ENCODE measurements at regions not wholly inside any gene's neighbourhood (a gene's known extent, or its start where the extent isn't known, plus 50 kb on each side); places are given as distances from the start of the nearest gene placed in this dataset.
A peak's percentile ranks its signal among the peaks of the same experiment; 100 is the strongest.

DNA sequence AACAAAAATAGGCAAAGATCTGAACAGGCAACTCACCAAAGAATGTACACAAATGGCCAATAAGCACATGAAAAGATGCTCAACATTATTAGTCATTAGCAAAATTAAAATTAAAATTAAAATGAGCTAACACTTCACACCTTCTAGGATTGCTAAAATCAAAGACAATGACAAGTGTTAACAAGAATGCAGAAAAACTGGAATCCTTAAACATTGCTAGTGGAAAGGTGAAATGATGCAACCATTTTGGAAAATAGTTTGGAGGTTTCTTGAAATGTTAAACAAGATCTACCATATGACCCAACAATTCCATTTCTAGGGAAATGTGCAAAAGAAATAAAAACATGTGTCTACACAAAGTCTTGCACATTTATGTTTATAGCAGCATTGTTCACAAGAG, 75.5 kb upstream of the DST start:
- no peaks in the 10 kb centered on the region for H3K36me3 ChIP-seq (ENCODE audit: control insufficient read depth, insufficient read depth, low read length)
- H3K4me1 ChIP-seq (ENCODE audit: control insufficient read depth, insufficient read depth, low read length, poor library complexity, severe bottlenecking) = peaks cover 34% of the 10 kb centered on the region
- H3K4me3 ChIP-seq (ENCODE audit: extremely low read depth, insufficient read depth, low read length, poor library complexity, severe bottlenecking) = no peak overlapping the region
- H3K27ac ChIP-seq (ENCODE audit: low read depth, low read length, severe bottlenecking) = no peak overlapping the region
- H3K9me3 ChIP-seq (ENCODE audit: control insufficient read depth, low read length) = no peaks in the 10 kb centered on the region

DNA sequence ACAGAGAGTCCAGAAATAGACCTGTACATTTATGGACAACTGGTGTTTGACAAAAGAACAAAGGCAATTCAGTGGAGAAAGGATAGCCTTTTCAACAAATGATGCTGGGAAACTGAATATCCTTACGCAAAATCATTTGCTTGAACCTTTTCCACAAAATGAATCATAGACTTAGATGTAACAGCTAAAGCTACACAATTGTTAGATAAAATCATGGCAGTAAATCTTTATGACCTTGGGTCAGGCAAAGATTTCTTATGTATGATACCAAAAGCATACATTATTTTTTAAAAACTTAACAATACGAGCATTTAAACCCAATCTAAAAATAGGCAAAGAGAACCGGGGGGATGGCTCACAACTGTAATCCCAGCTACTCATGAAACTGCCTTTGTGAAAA, 73.5 kb upstream of the DST start:
- Histone ChIP-seq H3K36me3 (ENCODE audit: control insufficient read depth, insufficient read depth, low read length) (no peaks in the 10 kb centered on the region), H3K27ac (ENCODE audit: low read depth, low read length, severe bottlenecking) (no peak overlapping the region), H3K4me3 (ENCODE audit: extremely low read depth, insufficient read depth, low read length, poor library complexity, severe bottlenecking) (no peak overlapping the region), H3K4me1 (ENCODE audit: control insufficient read depth, insufficient read depth, low read length, poor library complexity, severe bottlenecking) (peaks cover 39% of the 10 kb centered on the region), H3K9me3 (ENCODE audit: control insufficient read depth, low read length) (no peaks in the 10 kb centered on the region)
- no CpG with 5 or more reads among the region's 3 CpGs for WGBS, 2 experiments (ENCODE audit: insufficient coverage in 2 of 2)

DNA sequence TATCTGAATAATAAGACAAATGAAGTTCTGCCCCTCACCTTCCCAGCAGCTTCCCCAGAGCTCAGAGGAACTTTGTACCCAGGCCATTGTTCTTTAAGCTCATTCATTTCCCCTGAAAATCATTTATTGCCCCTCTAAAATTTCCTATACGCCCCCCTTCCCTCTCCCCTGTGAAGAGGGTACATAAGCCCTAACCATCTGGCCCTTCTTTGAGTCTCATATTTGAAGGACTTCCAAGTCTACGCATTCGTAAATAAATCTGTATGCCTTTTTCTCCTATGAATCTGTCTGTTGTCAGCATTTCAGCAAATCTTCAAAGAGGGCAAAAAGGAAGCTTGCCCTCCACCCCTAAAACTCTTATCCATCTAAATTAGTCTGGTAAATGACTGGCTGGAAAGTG, 73.1 kb upstream of the DST start:
- 81 to 83% methylated on average over 1 to 3 of the region's 3 CpGs for WGBS, 2 experiments (ENCODE audit: insufficient coverage in 2 of 2)
- no peaks in the 10 kb centered on the region for H3K9me3 ChIP-seq (ENCODE audit: control insufficient read depth, low read length)
- peak overlapping the region; percentile 57 for H3K27ac ChIP-seq (ENCODE audit: low read depth, low read length, severe bottlenecking)
- H3K4me1 ChIP-seq (ENCODE audit: control insufficient read depth, insufficient read depth, low read length, poor library complexity, severe bottlenecking) = peaks cover 39% of the 10 kb centered on the region
- no peaks in the 10 kb centered on the region for H3K36me3 ChIP-seq (ENCODE audit: control insufficient read depth, insufficient read depth, low read length)
- no peak overlapping the region for H3K4me3 ChIP-seq (ENCODE audit: extremely low read depth, insufficient read depth, low read length, poor library complexity, severe bottlenecking)

DNA sequence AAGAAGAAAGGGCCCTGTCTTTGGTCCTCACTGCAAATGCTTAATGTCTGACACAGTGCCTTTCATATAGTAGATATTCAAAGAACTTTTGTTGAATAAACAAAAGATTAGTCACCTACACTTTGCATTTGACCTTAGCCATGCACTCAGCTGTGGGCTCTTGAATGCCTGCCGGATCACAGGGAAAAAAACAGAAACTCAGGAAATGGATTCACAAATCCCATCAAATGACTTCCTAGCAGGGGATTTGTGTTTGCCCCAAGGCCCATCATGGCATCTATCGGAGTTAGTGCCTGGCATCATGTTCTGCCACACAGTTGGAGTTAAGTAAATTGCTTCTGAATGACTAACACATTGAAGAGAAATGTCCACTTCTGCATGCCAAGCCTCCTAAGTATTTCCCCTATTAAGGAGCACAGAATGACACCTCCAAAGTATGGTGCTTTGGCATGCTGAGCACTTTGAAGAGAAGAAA, 72.3 kb upstream of the DST start:
- Histone ChIP-seq H3K9me3 (ENCODE audit: control insufficient read depth, low read length) (no peaks in the 10 kb centered on the region), H3K36me3 (ENCODE audit: control insufficient read depth, insufficient read depth, low read length) (no peaks in the 10 kb centered on the region), H3K27ac (ENCODE audit: low read depth, low read length, severe bottlenecking) (peak overlapping the region; percentile 57), H3K4me1 (ENCODE audit: control insufficient read depth, insufficient read depth, low read length, poor library complexity, severe bottlenecking) (peaks cover 40% of the 10 kb centered on the region), H3K4me3 (ENCODE audit: extremely low read depth, insufficient read depth, low read length, poor library complexity, severe bottlenecking) (no peak overlapping the region)
- WGBS, 2 experiments (ENCODE audit: insufficient coverage in 2 of 2) = 33% methylated on average over 1 of the region's 2 CpGs

DNA sequence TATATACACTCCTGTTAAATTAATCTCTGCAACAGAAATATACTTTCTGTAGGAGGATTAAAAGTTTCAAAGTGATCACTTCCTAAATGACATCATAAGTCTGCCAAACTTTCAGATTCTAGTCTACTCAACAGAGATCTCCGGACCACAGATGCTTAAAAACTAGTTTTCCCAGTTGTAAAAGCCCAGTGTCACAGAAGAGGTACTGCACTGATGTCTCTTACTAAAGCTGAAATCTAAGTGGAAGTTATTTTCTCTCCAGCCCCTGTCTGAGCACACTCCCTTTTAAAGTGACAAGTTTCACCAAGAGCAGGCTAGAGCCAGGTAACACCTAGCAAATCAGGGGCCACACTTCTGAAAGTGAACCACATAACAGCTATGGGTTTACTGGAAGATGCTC, 71.6 kb upstream of the DST start:
- H3K4me3 ChIP-seq (ENCODE audit: extremely low read depth, insufficient read depth, low read length, poor library complexity, severe bottlenecking) = no peak overlapping the region
- WGBS, 2 experiments (ENCODE audit: insufficient coverage in 2 of 2) = 100% methylated on average over 1 of the region's 1 CpG

DNA sequence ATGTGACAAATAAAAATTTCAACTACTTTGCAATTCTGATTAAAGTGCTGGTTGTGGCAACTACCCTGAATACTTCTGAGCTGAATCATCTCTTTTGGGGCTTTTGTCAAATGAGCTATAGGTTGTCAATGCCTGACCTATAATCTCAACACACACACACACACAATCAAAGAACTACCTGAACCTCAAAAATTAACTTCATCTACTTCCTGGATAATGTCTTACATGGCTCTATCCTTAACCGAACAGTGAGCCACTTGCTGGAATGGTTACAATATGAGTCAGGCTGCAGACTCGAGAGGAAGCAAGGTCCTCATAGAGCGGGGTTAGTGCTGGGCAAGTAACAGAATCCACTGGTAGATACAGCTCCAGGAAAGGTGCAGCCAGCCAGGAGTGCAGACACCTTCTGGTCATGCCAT, 70.6 kb upstream of the DST start:
- Histone ChIP-seq H3K27ac (ENCODE audit: low read depth, low read length, severe bottlenecking) (peak overlapping the region; percentile 7), H3K9me3 (ENCODE audit: control insufficient read depth, low read length) (no peaks in the 10 kb centered on the region), H3K4me1 (ENCODE audit: control insufficient read depth, insufficient read depth, low read length, poor library complexity, severe bottlenecking) (peaks cover 51% of the 10 kb centered on the region), H3K4me3 (ENCODE audit: extremely low read depth, insufficient read depth, low read length, poor library complexity, severe bottlenecking) (no peak overlapping the region), H3K36me3 (ENCODE audit: control insufficient read depth, insufficient read depth, low read length) (no peaks in the 10 kb centered on the region)
- 56 to 58% methylated on average over 3 of the region's 3 CpGs for WGBS, 2 experiments (ENCODE audit: insufficient coverage in 2 of 2)

More for the DNA sequence above, 71.6 kb upstream of the DST start:
- no peaks in the 10 kb centered on the region for H3K36me3 ChIP-seq (ENCODE audit: control insufficient read depth, insufficient read depth, low read length)
- H3K27ac ChIP-seq (ENCODE audit: low read depth, low read length, severe bottlenecking) = peak overlapping the region; percentile 26
- H3K4me1 ChIP-seq (ENCODE audit: control insufficient read depth, insufficient read depth, low read length, poor library complexity, severe bottlenecking) = peaks cover 44% of the 10 kb centered on the region
- H3K9me3 ChIP-seq (ENCODE audit: control insufficient read depth, low read length) = no peaks in the 10 kb centered on the region

DNA sequence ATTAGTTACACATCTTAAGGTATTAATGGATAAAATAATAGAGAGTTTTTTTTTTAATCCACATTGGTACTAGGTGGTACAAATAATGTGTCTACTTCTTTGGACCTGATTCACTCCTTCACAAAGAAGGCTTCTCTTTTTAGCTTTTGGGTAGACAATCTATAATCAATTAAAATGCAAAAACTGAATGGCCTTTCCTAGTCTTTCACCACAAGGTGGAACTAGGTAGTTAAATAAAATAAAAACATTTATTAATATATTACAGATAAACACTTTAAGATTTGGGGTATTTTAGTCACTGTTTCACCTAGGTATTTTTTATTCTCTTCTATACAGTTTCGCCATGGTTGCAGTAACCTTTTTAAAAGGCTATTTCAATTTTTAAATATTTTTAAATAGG, 68.3 kb upstream of the DST start:
- H3K36me3 ChIP-seq (ENCODE audit: control insufficient read depth, insufficient read depth, low read length) = no peaks in the 10 kb centered on the region
- H3K4me1 ChIP-seq (ENCODE audit: control insufficient read depth, insufficient read depth, low read length, poor library complexity, severe bottlenecking) = peaks cover 45% of the 10 kb centered on the region
- no peaks in the 10 kb centered on the region for H3K9me3 ChIP-seq (ENCODE audit: control insufficient read depth, low read length)
- H3K4me3 ChIP-seq (ENCODE audit: extremely low read depth, insufficient read depth, low read length, poor library complexity, severe bottlenecking) = no peak overlapping the region
- no CpG with 5 or more reads among the region's 1 CpG for WGBS, 2 experiments (ENCODE audit: insufficient coverage in 2 of 2)
- H3K27ac ChIP-seq (ENCODE audit: low read depth, low read length, severe bottlenecking) = no peak overlapping the region

DNA sequence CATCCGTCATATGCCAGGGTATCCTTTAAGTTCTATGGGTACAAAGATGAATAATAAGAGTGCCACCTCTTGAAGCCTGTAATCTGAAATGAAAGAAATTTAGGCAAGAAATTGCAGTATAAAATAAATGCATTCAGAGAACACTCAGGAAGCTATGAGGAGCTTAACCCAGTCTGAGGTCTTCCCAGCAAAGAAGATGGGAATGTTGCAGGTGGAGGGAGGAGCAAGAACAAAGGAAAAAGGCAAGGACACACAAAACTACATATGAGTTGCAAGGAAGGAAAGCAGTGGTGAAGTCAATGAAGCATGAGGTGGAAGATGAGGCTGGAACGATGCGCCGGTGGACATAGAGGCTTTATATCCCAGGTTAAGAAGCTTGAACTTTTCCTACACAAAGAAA, 67.0 kb upstream of the DST start:
- no peak overlapping the region for H3K27ac ChIP-seq (ENCODE audit: low read depth, low read length, severe bottlenecking)
- H3K36me3 ChIP-seq (ENCODE audit: control insufficient read depth, insufficient read depth, low read length) = no peaks in the 10 kb centered on the region

DNA sequence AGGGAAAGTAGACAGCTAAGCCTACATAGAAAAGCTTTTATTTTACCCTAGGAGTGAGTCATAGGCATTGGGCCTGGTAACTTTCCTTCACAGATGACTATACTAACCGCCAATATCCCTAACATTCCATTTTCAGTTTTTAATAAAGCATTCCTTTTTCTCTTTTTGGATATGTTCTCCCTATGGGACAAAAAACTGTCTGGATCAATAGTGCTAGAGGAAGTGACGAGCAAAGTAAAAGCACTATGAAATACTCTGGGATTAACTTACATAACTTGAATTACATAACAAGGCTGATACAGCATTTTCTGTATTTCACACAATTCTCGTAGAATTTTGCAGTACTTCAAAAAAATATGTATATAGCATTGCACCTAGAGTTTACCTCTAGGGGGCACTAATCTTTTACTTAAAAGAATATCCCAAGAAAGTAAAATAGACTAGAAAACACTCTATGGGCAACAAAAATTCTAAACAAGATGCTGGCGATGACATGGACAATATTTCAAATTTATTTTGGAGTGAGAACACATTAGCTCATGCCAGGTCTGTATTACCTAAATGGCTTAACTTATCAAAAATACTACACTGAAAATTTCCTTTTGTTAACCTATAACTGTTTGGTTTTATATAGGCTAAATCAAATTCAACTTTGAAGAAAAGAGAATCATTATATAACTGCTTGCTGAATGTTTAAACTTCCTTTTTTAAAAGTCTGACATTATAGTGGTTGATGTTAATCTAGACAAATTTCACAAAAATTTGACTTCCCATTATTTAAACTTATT, 66.3 kb upstream of the DST start:
- 60% methylated on average over 1 of the region's 4 CpGs for WGBS, 2 experiments (ENCODE audit: insufficient coverage in 2 of 2)
- no peaks in the 10 kb centered on the region for H3K36me3 ChIP-seq (ENCODE audit: control insufficient read depth, insufficient read depth, low read length)
- no peak overlapping the region for H3K4me3 ChIP-seq (ENCODE audit: extremely low read depth, insufficient read depth, low read length, poor library complexity, severe bottlenecking)
- H3K4me1 ChIP-seq (ENCODE audit: control insufficient read depth, insufficient read depth, low read length, poor library complexity, severe bottlenecking) = peaks cover 26% of the 10 kb centered on the region
- H3K9me3 ChIP-seq (ENCODE audit: control insufficient read depth, low read length) = no peaks in the 10 kb centered on the region
- H3K27ac ChIP-seq (ENCODE audit: low read depth, low read length, severe bottlenecking) = no peak overlapping the region

More for the DNA sequence above, 67.0 kb upstream of the DST start:
- H3K9me3 ChIP-seq (ENCODE audit: control insufficient read depth, low read length) = no peaks in the 10 kb centered on the region
- no CpG with 5 or more reads among the region's 4 CpGs for WGBS, 2 experiments (ENCODE audit: insufficient coverage in 2 of 2)
- H3K4me3 ChIP-seq (ENCODE audit: extremely low read depth, insufficient read depth, low read length, poor library complexity, severe bottlenecking) = no peak overlapping the region
- H3K4me1 ChIP-seq (ENCODE audit: control insufficient read depth, insufficient read depth, low read length, poor library complexity, severe bottlenecking) = peaks cover 32% of the 10 kb centered on the region

DNA sequence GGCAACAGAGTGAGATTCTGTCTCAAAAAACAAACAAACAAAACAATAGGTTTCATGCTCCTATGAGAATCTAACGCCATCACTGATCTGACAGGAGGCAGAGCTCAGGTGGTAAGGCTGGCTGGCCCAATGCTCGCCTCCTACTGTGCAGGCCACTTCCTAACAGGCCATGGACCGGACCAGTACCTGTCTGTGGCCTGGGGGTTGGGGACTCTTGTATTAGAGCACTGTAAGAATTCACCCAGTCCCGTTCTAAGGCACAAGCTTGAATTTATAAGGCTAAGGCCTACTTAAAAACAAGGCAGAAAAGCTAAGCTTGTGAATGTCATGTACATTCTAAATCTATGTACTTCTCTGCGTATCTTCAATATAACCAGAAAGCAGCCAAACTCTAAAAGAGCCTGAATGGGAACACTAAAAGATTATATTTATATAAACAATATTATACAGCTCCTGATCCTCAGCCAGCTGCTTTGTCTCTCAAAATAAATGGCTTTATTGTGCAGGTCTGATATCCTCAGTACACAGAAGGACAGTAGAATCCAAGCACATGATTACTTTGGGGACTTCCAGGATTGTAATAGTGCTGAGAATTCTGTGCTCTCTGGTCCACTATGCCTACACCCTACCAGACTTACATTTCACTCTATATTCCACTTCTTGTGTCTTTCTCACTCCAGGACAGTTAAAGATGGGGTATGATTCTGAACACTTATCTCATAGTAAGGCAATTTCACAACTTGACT, 64.5 kb upstream of the DST start:
- Histone ChIP-seq H3K27ac (ENCODE audit: low read depth, low read length, severe bottlenecking) (no peak overlapping the region), H3K36me3 (ENCODE audit: control insufficient read depth, insufficient read depth, low read length) (peaks cover 7% of the 10 kb centered on the region), H3K4me1 (ENCODE audit: control insufficient read depth, insufficient read depth, low read length, poor library complexity, severe bottlenecking) (peaks cover 13% of the 10 kb centered on the region), H3K4me3 (ENCODE audit: extremely low read depth, insufficient read depth, low read length, poor library complexity, severe bottlenecking) (no peak overlapping the region), H3K9me3 (ENCODE audit: control insufficient read depth, low read length) (no peaks in the 10 kb centered on the region)
- whole genome bisulfite sequencing, 2 experiments (ENCODE audit: insufficient coverage in 2 of 2) = 92 to 94% methylated on average over 2 to 3 of the region's 5 CpGs

All from mesodermal cell (in vitro differentiated cells).